Tongue (tissue), 1 donor: ENCODE measurements at regions not wholly inside any gene's neighbourhood (a gene's known extent, or its start where the extent isn't known, plus 50 kb on each side); places are given as distances from the start of the nearest gene placed in this dataset.

ENCODE experiments used
- DNase-seq: peaks from one replicate; pipeline ENCODE4 v3.0.0-alpha.2; 2015

DNA sequence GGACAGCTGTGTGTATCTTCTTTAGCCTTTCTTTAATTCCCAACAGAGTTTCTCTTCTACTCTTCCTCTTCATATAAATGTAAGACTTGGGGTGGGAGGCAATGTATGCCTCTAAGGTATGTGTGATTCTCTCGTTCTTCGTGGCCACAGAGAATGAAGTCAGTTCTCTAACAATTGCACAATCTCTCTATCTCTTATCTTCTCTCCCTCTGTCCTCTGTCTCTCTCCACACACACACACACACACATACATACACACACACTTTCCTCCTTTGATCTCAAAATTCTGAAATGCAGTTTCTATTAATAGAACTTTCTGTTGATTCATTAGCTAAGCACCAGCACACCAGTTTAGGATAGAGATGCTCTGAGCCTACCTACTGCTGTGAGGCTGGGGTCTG lies 615.7 kb upstream of the SALL1 start:
- DNase-seq: no peak

GRCh38 chr16:51763072-51763661 lies 612.1 kb upstream of the SALL1 start:
- no peak for DNase-seq

GRCh38 chr16:51762081-51762996 lies 611.3 kb upstream of the SALL1 start:
- DNase-seq: peak; percentile 89

- DNase-seq: no peak
Measured at GRCh38 chr16:51761001-51761400, 609.9 kb upstream of the SALL1 start.

- DNase-seq: no peak
Measured at GRCh38 chr16:51759999-51760398, 608.9 kb upstream of the SALL1 start.

DNA sequence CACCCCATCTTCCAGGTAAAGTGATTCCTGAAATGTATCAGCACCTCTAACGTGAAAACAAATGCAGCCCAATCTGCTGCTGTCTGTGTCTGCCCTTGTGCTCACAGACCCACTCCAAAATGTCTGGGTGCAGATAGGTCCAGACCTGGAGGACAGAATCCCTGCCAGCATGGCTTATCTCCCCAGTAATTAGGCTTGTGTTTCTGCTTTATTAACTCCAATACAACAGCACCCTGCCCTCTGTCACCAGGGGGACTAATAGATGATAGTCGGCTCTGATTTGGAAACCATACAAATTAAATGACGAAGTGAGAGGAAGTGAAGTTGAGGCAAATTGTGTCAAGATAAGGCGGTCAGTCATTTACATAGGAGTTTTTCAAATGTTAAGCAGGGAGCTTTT lies 608.3 kb upstream of the SALL1 start:
- DNase-seq: no peak

DNA sequence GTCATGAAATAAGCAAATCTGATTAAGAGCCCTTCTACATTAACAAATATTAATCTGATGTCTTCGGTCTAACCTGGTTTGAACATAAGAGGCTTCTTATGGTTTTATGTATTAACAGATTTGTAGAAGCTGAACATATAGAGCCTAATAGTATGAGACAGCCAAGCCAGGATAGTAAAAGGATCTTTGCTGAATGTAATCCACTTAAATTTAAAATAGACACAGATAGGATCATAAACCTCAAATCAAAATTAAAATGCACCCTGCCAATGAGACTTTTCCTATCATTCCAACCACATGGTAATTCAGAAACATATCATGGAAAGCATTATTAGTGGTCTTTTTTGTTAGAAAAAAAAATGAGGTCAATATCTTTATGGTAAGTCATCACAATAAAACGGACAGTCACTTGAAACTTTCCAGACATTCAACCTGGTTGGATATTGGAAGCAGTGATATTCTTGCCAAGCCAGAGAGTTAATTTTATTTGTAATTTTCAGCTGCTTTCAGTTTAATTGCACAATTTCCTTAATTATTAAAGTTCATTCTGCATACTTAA lies 606.9 kb upstream of the SALL1 start:
- no peak for DNase-seq

DNA sequence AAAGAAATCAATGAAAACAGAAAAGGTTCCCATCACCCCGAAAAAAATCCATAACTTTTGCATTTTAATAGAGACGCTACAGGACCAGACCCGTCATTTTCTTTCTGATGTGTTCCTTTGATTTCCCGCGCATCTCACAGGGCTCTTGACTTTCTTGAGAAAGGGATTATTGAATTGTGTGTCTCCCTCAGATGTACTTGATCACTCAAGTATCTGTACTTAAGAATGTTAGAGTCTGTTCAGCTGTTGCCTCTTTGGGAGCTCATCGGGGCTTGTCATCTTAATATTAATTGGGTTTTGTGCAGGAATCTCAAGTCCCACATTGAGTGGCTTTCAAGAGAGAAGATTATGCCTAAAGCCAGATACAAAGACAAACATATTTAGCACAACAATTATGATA lies 606.4 kb upstream of the SALL1 start:
- DNase-seq: peak; percentile 11

GRCh38 chr16:51757124-51757470 lies 606.0 kb upstream of the SALL1 start:
- no peak for DNase-seq

- no peak for DNase-seq
Measured at GRCh38 chr16:51756447-51757123, 605.5 kb upstream of the SALL1 start.

DNA sequence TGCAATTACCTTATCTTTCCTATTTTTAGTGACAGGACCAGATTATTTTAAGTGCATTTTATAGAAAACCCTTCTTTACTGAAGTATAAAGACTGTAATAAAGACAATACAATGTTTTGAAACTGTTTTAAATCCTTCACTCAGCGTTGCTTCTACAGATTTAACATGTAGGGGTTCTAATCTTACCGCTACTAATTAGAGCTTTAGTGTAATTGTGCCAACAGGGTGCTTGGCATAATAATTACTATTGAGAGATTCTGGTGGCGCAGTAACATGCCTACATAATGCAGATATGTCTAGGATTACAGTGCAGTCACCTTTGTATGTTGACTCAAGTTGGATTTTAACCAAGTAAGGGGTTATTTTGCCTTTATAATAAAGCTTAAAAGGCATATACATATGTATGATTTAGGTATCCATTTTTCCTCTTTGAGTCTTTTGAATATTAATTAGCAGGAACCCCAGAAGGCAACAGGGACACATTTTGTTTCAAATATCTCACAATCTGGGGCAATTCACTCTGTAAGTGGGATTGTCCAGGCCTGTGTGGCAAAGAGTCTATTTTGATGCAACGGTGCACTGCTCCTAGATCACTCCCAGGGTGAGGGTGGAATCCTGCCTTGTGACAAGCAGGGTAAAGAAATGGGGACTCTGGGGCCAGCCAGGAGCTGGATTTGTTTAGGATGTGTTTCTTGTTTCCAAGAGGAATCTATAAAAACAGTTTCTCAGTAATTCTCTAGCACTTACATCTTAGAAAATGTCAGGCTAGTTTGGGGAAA lies 604.7 kb upstream of the SALL1 start:
- no peak for DNase-seq

- no peak for DNase-seq
Measured at GRCh38 chr16:51755039-51755501, 604.0 kb upstream of the SALL1 start.

DNA sequence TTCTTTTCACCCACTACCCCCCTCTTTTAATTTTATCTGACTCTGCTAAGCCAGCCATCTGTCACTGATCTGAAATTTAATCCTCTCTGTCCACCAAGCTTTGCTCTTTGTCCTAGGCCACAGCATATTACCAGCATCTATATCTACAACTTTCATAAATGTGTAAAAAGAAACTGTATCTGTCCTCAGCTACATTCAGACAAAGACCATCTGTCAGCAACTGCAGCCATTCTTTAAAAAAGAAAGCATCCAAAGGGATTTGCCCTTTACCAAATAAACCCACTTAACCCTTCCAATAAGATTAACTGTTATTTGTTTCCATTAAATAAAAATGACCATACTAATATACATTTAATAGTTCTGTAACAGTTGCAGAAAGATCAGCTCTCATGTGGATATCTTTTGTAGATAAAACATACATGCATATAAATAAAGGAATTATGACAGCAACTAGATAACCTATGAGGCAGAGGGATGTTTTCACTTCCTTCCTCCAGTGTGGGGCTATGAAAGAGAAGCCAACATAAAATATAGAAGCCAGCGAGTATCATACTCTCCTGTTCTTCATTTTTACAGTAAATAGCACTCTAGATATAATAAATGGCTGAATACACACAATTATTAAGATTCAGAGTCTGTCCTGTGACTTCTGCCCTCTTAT lies 602.5 kb upstream of the SALL1 start:
- DNase-seq: no peak

- no peak for DNase-seq
Measured at GRCh38 chr16:51752438-51752995, 601.4 kb upstream of the SALL1 start.

DNA sequence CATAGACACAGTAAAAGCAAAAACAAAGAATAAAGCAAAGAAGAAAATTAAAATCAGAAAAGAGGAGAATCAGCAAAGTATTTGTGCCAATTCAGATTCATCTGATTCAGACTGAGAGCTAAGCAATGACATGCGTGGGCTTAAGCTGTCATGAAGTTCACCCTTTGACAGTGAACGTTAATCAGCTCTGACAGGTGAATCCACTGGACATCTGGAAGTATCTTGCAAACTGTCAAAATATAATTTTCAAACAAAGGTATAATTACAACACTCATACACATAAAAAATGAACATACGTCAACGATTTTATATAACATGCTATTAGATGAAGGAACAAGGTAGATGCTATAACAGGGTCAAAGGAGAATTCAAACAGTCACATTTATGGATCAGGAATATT lies 596.3 kb upstream of the SALL1 start:
- no peak for DNase-seq

GRCh38 chr16:51734220-51734619 lies 583.1 kb upstream of the SALL1 start:
- DNase-seq: no peak

- DNase-seq: no peak
Measured at GRCh38 chr16:51733181-51733580, 582.1 kb upstream of the SALL1 start.

- DNase-seq: no peak
Measured at GRCh38 chr16:51731160-51731559, 580.1 kb upstream of the SALL1 start.

GRCh38 chr16:51723036-51723724 lies 572.1 kb upstream of the SALL1 start:
- DNase-seq: no peak

- DNase-seq: no peak
Measured at GRCh38 chr16:51722467-51722866, 571.4 kb upstream of the SALL1 start.

DNA sequence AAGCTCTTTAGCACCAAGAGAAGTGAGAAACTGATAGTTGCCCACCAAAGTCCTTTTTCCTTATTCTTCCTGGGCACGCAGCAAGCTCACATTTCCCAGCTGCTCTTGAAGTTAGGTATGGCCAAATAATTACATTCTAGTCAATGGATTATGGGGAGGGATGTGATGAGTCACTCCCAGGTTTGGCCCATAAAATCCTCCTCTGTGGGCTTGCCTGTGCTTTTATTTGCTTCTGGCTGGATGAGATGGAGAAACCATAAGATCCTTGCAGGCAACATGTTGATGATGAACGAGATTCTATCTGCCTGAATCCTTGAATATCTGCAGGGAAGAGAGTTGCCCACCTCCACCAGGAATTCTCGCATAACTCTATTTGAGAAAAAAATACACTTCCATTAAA lies 568.3 kb upstream of the SALL1 start:
- DNase-seq: no peak
